Smooth muscle cell (in vitro differentiated cells): ENCODE measurements at regions not wholly inside any gene's neighbourhood (a gene's known extent, or its start where the extent isn't known, plus 50 kb on each side); places are given as distances from the start of the nearest gene placed in this dataset.
A peak's percentile ranks its signal among the peaks of the same experiment; 100 is the strongest.

Source experiments
- DNase-seq: peaks from one replicate; lab custom pipeline; 2025; ENCODE audit not compliant: unreplicated experiment; lab: John Stamatoyannopoulos, UW
- H2AFZ ChIP-seq: fragments of 200-600 bp; sonication (generic); 2 replicates; pipeline ENCODE4 v1.6.0; 2016; ENCODE audit warnings: antibody characterized with exemption, low read depth, mild to moderate bottlenecking
- H3F3A ChIP-seq: fragments of 200-600 bp; sonication (generic); 2 replicates; pipeline ENCODE4 v1.6.0; 2017; ENCODE audit warnings: antibody characterized with exemption, low read depth
- H3K27ac ChIP-seq: fragments of 200-600 bp; sonication (generic); 2 replicates; pipeline ENCODE4 v1.5.1; 2016; ENCODE audit warnings: low read depth, mild to moderate bottlenecking
- H3K27me3 ChIP-seq: fragments of 200-600 bp; sonication (generic); 2 replicates; pipeline ENCODE4 v1.6.1; 2016; ENCODE audit warnings: low read depth, mild to moderate bottlenecking
- H3K36me3 ChIP-seq: fragments of 200-600 bp; sonication (generic); 2 replicates; pipeline ENCODE4 v1.5.1; 2016; ENCODE audit warnings: low read depth
- H3K4me1 ChIP-seq: fragments of 200-600 bp; sonication (generic); 2 replicates; pipeline ENCODE4 v1.5.1; 2016; ENCODE audit warnings: low read depth
- H3K4me2 ChIP-seq: fragments of 200-600 bp; sonication (generic); 2 replicates; pipeline ENCODE4 v1.6.0; 2016; ENCODE audit warnings: mild to moderate bottlenecking
- H3K4me3 ChIP-seq: fragments of 200-600 bp; sonication (generic); 2 replicates; pipeline ENCODE4 v1.5.1; 2016; ENCODE audit warnings: mild to moderate bottlenecking
- H3K79me2 ChIP-seq: fragments of 200-600 bp; sonication (generic); 2 replicates; pipeline ENCODE4 v1.6.0; 2016; ENCODE audit warnings: low read depth, mild to moderate bottlenecking
- H3K9ac ChIP-seq: fragments of 200-600 bp; sonication (generic); 2 replicates; pipeline ENCODE4 v1.6.0; 2016; ENCODE audit warnings: low read depth
- H3K9me3 ChIP-seq: fragments of 200-600 bp; sonication (generic); replicated peaks from 2 replicates; pipeline ENCODE4 v1.5.1; 2016; ENCODE audit warnings: low read depth
- H4K20me1 ChIP-seq: fragments of 200-600 bp; sonication (generic); 2 replicates; pipeline ENCODE4 v1.6.0; 2016; ENCODE audit warnings: low read depth
- CTCF ChIP-seq: fragments of 200-600 bp; sonication (generic); IDR thresholded peaks from 2 replicates; pipeline ENCODE4 v1.5.1; 2017; ENCODE audit warnings: borderline replicate concordance, mild to moderate bottlenecking, antibody characterized with exemption; ENCODE audit not compliant: insufficient read depth, poor library complexity, severe bottlenecking
- WGBS: methylation state at CpG from one replicate; pipeline ENCODE4 v1.1.7; 2016; ENCODE audit warnings: low lambda C conversion rate; 5-methylcytosine and 5-hydroxymethylcytosine counted together

GRCh38 chr2:12152888-12153287 lies 406.5 kb downstream of the LPIN1 start:
- WGBS = 93% methylated on average over 3 of the region's 3 CpGs
- H3K4me1 ChIP-seq = no peaks in the 10 kb centered on the region
- H3K4me2 ChIP-seq = no peak overlapping the region
- H3K36me3 ChIP-seq = no peaks in the 10 kb centered on the region
- H3K79me2 ChIP-seq = no peaks in the 10 kb centered on the region
- peaks cover 8% of the 10 kb centered on the region for H3F3A ChIP-seq
- TF ChIP-seq CTCF = no peak
- H3K4me3 ChIP-seq = no peak overlapping the region
- H3K27ac ChIP-seq = no peak overlapping the region
- no peaks in the 10 kb centered on the region for H4K20me1 ChIP-seq
- no peaks in the 10 kb centered on the region for H3K27me3 ChIP-seq
- no peak overlapping the region for H2AFZ ChIP-seq
- no peak overlapping the region for H3K9ac ChIP-seq
- H3K9me3 ChIP-seq = no peaks in the 10 kb centered on the region
- no peak for DNase-seq

- H3K36me3 ChIP-seq = no peaks in the 10 kb centered on the region
- no peaks in the 10 kb centered on the region for H3K9me3 ChIP-seq
- peak overlapping the region; percentile 60 for H3K4me2 ChIP-seq
- H3K9ac ChIP-seq = no peak overlapping the region
- H2AFZ ChIP-seq = peak overlapping the region; percentile 66
- H3K4me1 ChIP-seq = no peaks in the 10 kb centered on the region
- no peak for TF ChIP-seq CTCF
- H3K4me3 ChIP-seq = no peak overlapping the region
- DNase-seq = no peak
- no peaks in the 10 kb centered on the region for H3K27me3 ChIP-seq
- H3K79me2 ChIP-seq = no peaks in the 10 kb centered on the region
- H3F3A ChIP-seq = peaks cover 8% of the 10 kb centered on the region
- 20% methylated on average over 6 of the region's 6 CpGs for WGBS
- H4K20me1 ChIP-seq = no peaks in the 10 kb centered on the region
- H3K27ac ChIP-seq = peak overlapping the region; percentile 70
Measured at GRCh38 chr2:12155303-12156051, 409.0 kb downstream of the LPIN1 start.

GRCh38 chr2:12156349-12156748 lies 409.9 kb downstream of the LPIN1 start:
- H2AFZ ChIP-seq = peak overlapping the region; percentile 21
- H4K20me1 ChIP-seq = no peaks in the 10 kb centered on the region
- WGBS = 60% methylated on average over 4 of the region's 4 CpGs
- H3K4me2 ChIP-seq = peak overlapping the region; percentile 60
- peaks cover 8% of the 10 kb centered on the region for H3F3A ChIP-seq
- H3K4me3 ChIP-seq = no peak overlapping the region
- H3K4me1 ChIP-seq = no peaks in the 10 kb centered on the region
- H3K9me3 ChIP-seq = no peaks in the 10 kb centered on the region
- no peak for DNase-seq
- no peaks in the 10 kb centered on the region for H3K79me2 ChIP-seq
- H3K27me3 ChIP-seq = no peaks in the 10 kb centered on the region
- no peak for TF ChIP-seq CTCF
- no peaks in the 10 kb centered on the region for H3K36me3 ChIP-seq
- H3K9ac ChIP-seq = no peak overlapping the region
- H3K27ac ChIP-seq = peak overlapping the region; percentile 70

GRCh38 chr2:12161085-12161484 lies 414.7 kb downstream of the LPIN1 start:
- H2AFZ ChIP-seq = no peak overlapping the region
- 44% methylated on average over 1 of the region's 1 CpG for WGBS
- no peaks in the 10 kb centered on the region for H4K20me1 ChIP-seq
- H3F3A ChIP-seq = peaks cover 1% of the 10 kb centered on the region
- H3K4me3 ChIP-seq = no peak overlapping the region
- no peaks in the 10 kb centered on the region for H3K27me3 ChIP-seq
- H3K9me3 ChIP-seq = no peaks in the 10 kb centered on the region
- H3K79me2 ChIP-seq = no peaks in the 10 kb centered on the region
- no peak overlapping the region for H3K27ac ChIP-seq
- DNase-seq = no peak
- H3K4me1 ChIP-seq = no peaks in the 10 kb centered on the region
- no peak overlapping the region for H3K4me2 ChIP-seq
- TF ChIP-seq CTCF = no peak
- no peaks in the 10 kb centered on the region for H3K36me3 ChIP-seq
- no peak overlapping the region for H3K9ac ChIP-seq
